Endothelial cell of umbilical vein (primary cell): ENCODE measurements at regions not wholly inside any gene's neighbourhood (a gene's known extent, or its start where the extent isn't known, plus 50 kb on each side); places are given as distances from the start of the nearest gene placed in this dataset.

Experiments used
- BruUV-seq: library from RNA; stranded (reverse); fragments of 400-500 nt; replicated peaks from 2 replicates; lab custom pipeline; 2021; lab: Mats Ljungman, UMichigan
- CTCF ChIA-PET: fragments of 300-600, 350-600 bp; sonication (Branson Sonifier 250); formaldehyde crosslinking; loops from one replicate; lab custom pipeline; 2021; ENCODE audit warnings: antibody characterized with exemption, inconsistent platforms; lab: Charles Lee
- POLR2A ChIA-PET: fragments of 300-600, 350-600 bp; sonication (Branson Sonifier 250); formaldehyde crosslinking; loops from one replicate; lab custom pipeline; 2021; ENCODE audit warnings: antibody characterized with exemption, inconsistent platforms; lab: Charles Lee
- DNase-seq: peaks from one replicate; pipeline ENCODE4 v3.0.0-alpha.2; 2011; ENCODE audit warnings: low read depth, low spot score
- FAIRE-seq: peaks from 2 replicates; lab custom pipeline; 2011; peaks lifted over from hg19 to GRCh38; lab: Jason Lieb, UNC
- H2AFZ ChIP-seq: 2 replicates; pipeline ENCODE4 v1.6.0; 2012; ENCODE audit warnings: low read depth, low read length, control low read depth, inconsistent platforms
- H3K27ac ChIP-seq: 2 replicates; pipeline ENCODE4 v1.5.1; 2011; ENCODE audit warnings: low read depth, mild to moderate bottlenecking, control low read depth, low read length, moderate library complexity; ENCODE audit not compliant: insufficient read depth
- H3K27me3 ChIP-seq, 2 experiments: 2 replicates each; pipeline versions ENCODE4 v1.6.0 to v1.6.1; 2011; ENCODE audit warnings: low read length in 2 of 2, mixed read lengths in 1 of 2; ENCODE audit not compliant: control insufficient read depth in 2 of 2, insufficient read depth in 2 of 2
- H3K36me3 ChIP-seq, 2 experiments: 2 replicates in 1 of 2; 3 replicates in 1 of 2; pipeline ENCODE4 v1.5.1; 2011; ENCODE audit warnings: low read length in 2 of 2, mild to moderate bottlenecking in 1 of 2, moderate library complexity in 1 of 2; ENCODE audit not compliant: control insufficient read depth in 2 of 2, insufficient read depth in 2 of 2; ENCODE audit errors: extremely low read depth in 1 of 2
- H3K4me1 ChIP-seq: 3 replicates; pipeline ENCODE4 v1.5.1; 2011; ENCODE audit warnings: mild to moderate bottlenecking, low read length; ENCODE audit not compliant: control insufficient read depth, insufficient read depth; ENCODE audit errors: extremely low read depth
- H3K4me2 ChIP-seq: 2 replicates; pipeline ENCODE4 v1.6.1; 2011; ENCODE audit warnings: low read length, control low read depth, mixed read lengths; ENCODE audit not compliant: insufficient read depth
- H3K4me3 ChIP-seq, 3 experiments: fragments of 200-600 bp in 1 of 3; sonication (generic), shearing (Covaris generic) in 1 of 3; replicated peaks in 1 of 3; 2 replicates each; pipeline ENCODE4 v1.5.1; 2011 to 2016; ENCODE audit warnings: control low read depth in 3 of 3, low read length in 3 of 3, mild to moderate bottlenecking in 2 of 3, inconsistent platforms in 1 of 3, low read depth in 1 of 3, moderate library complexity in 1 of 3; ENCODE audit not compliant: insufficient read depth in 1 of 3
- H3K79me2 ChIP-seq: 2 replicates; pipeline ENCODE4 v1.6.0; 2012; ENCODE audit warnings: low read length, inconsistent platforms; ENCODE audit not compliant: control insufficient read depth, insufficient read depth
- H3K9ac ChIP-seq: replicated peaks from 2 replicates; pipeline ENCODE3; 2011; ENCODE audit warnings: low read length, control low read depth; ENCODE audit not compliant: insufficient read depth; ENCODE audit errors: extremely low read depth
- H3K9me1 ChIP-seq: replicated peaks from 3 replicates; pipeline ENCODE4 v1.6.0; 2011; ENCODE audit warnings: mild to moderate bottlenecking, low read length; ENCODE audit not compliant: control insufficient read depth, insufficient read depth; ENCODE audit errors: extremely low read depth
- H3K9me3 ChIP-seq: replicated peaks from 2 replicates; pipeline ENCODE4 v1.5.1; 2012; ENCODE audit warnings: low read length, inconsistent platforms; ENCODE audit not compliant: control insufficient read depth, insufficient read depth
- H4K20me1 ChIP-seq: replicated peaks from 2 replicates; pipeline ENCODE3; 2011; ENCODE audit warnings: mild to moderate bottlenecking, low read length; ENCODE audit not compliant: control insufficient read depth, insufficient read depth; ENCODE audit errors: extremely low read depth
- FOS ChIP-seq: IDR thresholded peaks from 2 replicates; pipeline ENCODE4 v1.6.1; 2011; ENCODE audit warnings: mild to moderate bottlenecking, low read length, moderate library complexity, borderline replicate concordance; ENCODE audit not compliant: insufficient read depth
- GATA2 ChIP-seq: IDR thresholded peaks from 2 replicates; pipeline ENCODE4 v1.7.0; 2011; ENCODE audit warnings: low read depth, mild to moderate bottlenecking, moderate library complexity, mixed read lengths, low read length; ENCODE audit not compliant: insufficient read length, insufficient read depth
- JUN ChIP-seq: IDR thresholded peaks from 2 replicates; pipeline ENCODE4 v1.6.1; 2011; ENCODE audit warnings: borderline replicate concordance, low read depth; ENCODE audit not compliant: insufficient read length, insufficient read depth
- MYC ChIP-seq: IDR thresholded peaks from one replicate; pipeline ENCODE4 v1.6.1; 2011; ENCODE audit warnings: mild to moderate bottlenecking, low read depth, low read length
- POLR2A ChIP-seq: IDR thresholded peaks from 2 replicates; pipeline ENCODE4 v1.6.1; 2012; ENCODE audit warnings: low read depth, mild to moderate bottlenecking, control low read depth, low read length
- POLR2AphosphoS5 ChIP-seq: IDR thresholded peaks from 2 replicates; pipeline ENCODE4 v1.6.1; 2012; ENCODE audit warnings: low read depth, mild to moderate bottlenecking, control low read depth, low read length, moderate library complexity; ENCODE audit not compliant: insufficient read depth
- dilution Hi-C: fragments of 300-500 bp; cut with MboI; formaldehyde crosslinking; loops from one replicate; pipeline ENCODE4 v1.15.0; 2019; ENCODE audit warnings: low sequenced_read_pairs; ENCODE audit not compliant: extremely low pct_ligation_motif_present
- intact Hi-C: fragments of 100-400 bp; cut with micrococcal nuclease; formaldehyde crosslinking; loops from one replicate; pipeline ENCODE4 v1.10.0; 2022
- TF ChIP-seq, protein P1 (sequence below): IDR thresholded peaks from 2 replicates; pipeline ENCODE4 v1.6.1; 2011; ENCODE audit not compliant: insufficient read depth, insufficient read length
- TF ChIP-seq, protein P2 (sequence below), 2 donors: IDR thresholded peaks; 1 replicate in 1 of 2; 2 replicates in 1 of 2; pipeline ENCODE4 v1.5.1; 2011; ENCODE audit warnings: low read length in 2 of 2, mild to moderate bottlenecking in 2 of 2, moderate library complexity in 2 of 2, control low read depth in 1 of 2, inconsistent platforms in 1 of 2, low read depth in 1 of 2; ENCODE audit not compliant: insufficient read depth in 1 of 2; ENCODE audit errors: extremely low read depth in 1 of 2

DNA sequence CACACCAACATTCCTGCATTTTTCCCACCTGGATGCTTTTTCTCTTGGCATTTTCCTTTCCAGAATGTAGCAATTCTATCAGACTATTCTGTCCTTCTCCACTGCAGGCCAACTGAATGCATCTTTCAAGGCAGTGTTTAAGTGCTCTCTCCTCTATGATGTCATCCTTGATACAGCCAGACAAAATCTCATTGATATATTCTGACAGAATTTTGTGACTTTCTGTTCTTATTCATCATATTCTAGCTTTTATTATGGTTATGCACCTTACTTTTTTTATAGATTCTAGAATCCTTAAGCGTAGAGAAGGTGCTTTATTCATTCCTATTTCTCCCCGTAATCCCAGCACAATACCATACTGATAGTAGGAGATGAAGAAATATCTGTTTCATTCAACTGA lies 355.5 kb upstream of the CCNH start:
- ChIA-PET CTCF (no interaction called here), POLR2A (no interaction called here)
- no peak for TF ChIP-seq FOS
- no peak for TF ChIP-seq POLR2AphosphoS5
- no peak for TF ChIP-seq JUN
- TF ChIP-seq, protein P1, sequence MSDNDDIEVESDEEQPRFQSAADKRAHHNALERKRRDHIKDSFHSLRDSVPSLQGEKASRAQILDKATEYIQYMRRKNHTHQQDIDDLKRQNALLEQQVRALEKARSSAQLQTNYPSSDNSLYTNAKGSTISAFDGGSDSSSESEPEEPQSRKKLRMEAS, result no peak
- TF ChIP-seq, protein P2, sequence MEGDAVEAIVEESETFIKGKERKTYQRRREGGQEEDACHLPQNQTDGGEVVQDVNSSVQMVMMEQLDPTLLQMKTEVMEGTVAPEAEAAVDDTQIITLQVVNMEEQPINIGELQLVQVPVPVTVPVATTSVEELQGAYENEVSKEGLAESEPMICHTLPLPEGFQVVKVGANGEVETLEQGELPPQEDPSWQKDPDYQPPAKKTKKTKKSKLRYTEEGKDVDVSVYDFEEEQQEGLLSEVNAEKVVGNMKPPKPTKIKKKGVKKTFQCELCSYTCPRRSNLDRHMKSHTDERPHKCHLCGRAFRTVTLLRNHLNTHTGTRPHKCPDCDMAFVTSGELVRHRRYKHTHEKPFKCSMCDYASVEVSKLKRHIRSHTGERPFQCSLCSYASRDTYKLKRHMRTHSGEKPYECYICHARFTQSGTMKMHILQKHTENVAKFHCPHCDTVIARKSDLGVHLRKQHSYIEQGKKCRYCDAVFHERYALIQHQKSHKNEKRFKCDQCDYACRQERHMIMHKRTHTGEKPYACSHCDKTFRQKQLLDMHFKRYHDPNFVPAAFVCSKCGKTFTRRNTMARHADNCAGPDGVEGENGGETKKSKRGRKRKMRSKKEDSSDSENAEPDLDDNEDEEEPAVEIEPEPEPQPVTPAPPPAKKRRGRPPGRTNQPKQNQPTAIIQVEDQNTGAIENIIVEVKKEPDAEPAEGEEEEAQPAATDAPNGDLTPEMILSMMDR (IDR thresholded peaks at IDR 0.05; ENCODE audit: extremely low read depth in 1 of 2, insufficient read depth in 1 of 2, low read depth in 1 of 2, low read length in 2 of 2), result no peak
- TF ChIP-seq MYC, result no peak
- no peak for TF ChIP-seq GATA2
- TF ChIP-seq POLR2A, result no peak
- no peak overlapping the region for H3K27ac ChIP-seq
- peaks cover 3 to 5% of the 10 kb centered on the region in 2 experiments for H3K27me3 ChIP-seq
- intact Hi-C loops, result no loop called here
- H2AFZ ChIP-seq, result no peak overlapping the region
- no peaks in the 10 kb centered on the region for H3K36me3 ChIP-seq
- no peak overlapping the region for H3K4me3 ChIP-seq
- H3K9me3 ChIP-seq, result no peaks in the 10 kb centered on the region
- no peaks in the 10 kb centered on the region for H4K20me1 ChIP-seq
- no peak overlapping the region for H3K9ac ChIP-seq
- no peaks in the 10 kb centered on the region for H3K4me1 ChIP-seq
- no peak overlapping the region for H3K4me2 ChIP-seq
- H3K79me2 ChIP-seq, result no peaks in the 10 kb centered on the region
- FAIRE-seq (no peak), DNase-seq (no peak)
- no peaks in the 10 kb centered on the region for H3K9me1 ChIP-seq
- dilution Hi-C loops, result no loop called here
- BruUV-seq, result no TSS peak
